A549 (cell line): ENCODE measurements at regions not wholly inside any gene's neighbourhood (a gene's known extent, or its start where the extent isn't known, plus 50 kb on each side); places are given as distances from the start of the nearest gene placed in this dataset.

Source experiments
- ATAC-seq, 2 experiments: fragments of 200-7000 bp in 1 of 2; fragments of >200 bp in 1 of 2; cut with Nextera tagmentation in 1 of 2; cut with Tn5 transposase in 1 of 2; 3 replicates each; pipeline versions ENCODE4 v1.8.0 to v1.9.1; 2018 to 2020; ENCODE audit warnings: mild to moderate bottlenecking in 1 of 2, moderate library complexity in 1 of 2
- CTCF ChIA-PET: fragments of 300-600 bp; sonication (Branson Sonifier 250); formaldehyde crosslinking; extraction: SDS; loops from one replicate; lab custom pipeline; 2021; ENCODE audit warnings: antibody characterized with exemption, inconsistent platforms; lab: Yijun Ruan, JAX
- POLR2A ChIA-PET: fragments of 350-600 bp; formaldehyde crosslinking; extraction: SDS; loops from one replicate; lab custom pipeline; 2021; ENCODE audit warnings: antibody characterized with exemption, inconsistent platforms; lab: Yijun Ruan, JAX
- DNase-seq, 2 experiments: peaks; one replicate each; pipeline versions ENCODE4 v3.0.0 to v3.0.0-alpha.2; 2011 to 2016; ENCODE audit warnings: low read depth in 1 of 2, low spot score in 1 of 2
- FAIRE-seq: peaks from 2 replicates; lab custom pipeline; 2011; peaks lifted over from hg19 to GRCh38; lab: Jason Lieb, UNC
- H3K27ac ChIP-seq, 2 experiments: fragments of >200 bp; sonication (Bioruptor Twin); formaldehyde crosslinking; 3 replicates each; pipeline ENCODE4 v1.5.1; 2016 to 2017
- H3K4me1 ChIP-seq: fragments of >200 bp; sonication (Bioruptor Twin); formaldehyde crosslinking; 3 replicates; pipeline ENCODE4 v1.6.1; 2016
- H3K4me2 ChIP-seq: fragments of >200 bp; sonication (Bioruptor Twin); formaldehyde crosslinking; 3 replicates; pipeline ENCODE4 v1.6.1; 2016
- H3K4me3 ChIP-seq: fragments of >200 bp; sonication (Bioruptor Twin); formaldehyde crosslinking; 3 replicates; pipeline ENCODE4 v1.5.1; 2016
- H3K9me3 ChIP-seq: fragments of >200 bp; sonication (Bioruptor Twin); formaldehyde crosslinking; 3 replicates; pipeline ENCODE4 v1.6.1; 2016
- BCL3 ChIP-seq: fragments of >200 bp; sonication (Bioruptor Twin); formaldehyde crosslinking; IDR thresholded peaks from 3 replicates; pipeline ENCODE4 v1.6.1; 2016
- CBX2 ChIP-seq: fragments of 200-600 bp; sonication (generic); IDR thresholded peaks from 2 replicates; pipeline ENCODE4 v1.6.1; 2016; ENCODE audit warnings: low read depth, mild to moderate bottlenecking, borderline replicate concordance
- CBX8 ChIP-seq: fragments of 200-600 bp; sonication (generic); IDR thresholded peaks from 2 replicates; pipeline ENCODE4 v1.6.1; 2016
- CEBPB ChIP-seq, 2 experiments: fragments of >200 bp in 1 of 2; sonication (Bioruptor Twin) in 1 of 2; formaldehyde crosslinking in 1 of 2; IDR thresholded peaks; 2 replicates each; pipeline ENCODE4 v1.6.1; 2012 to 2016
- CHD4 ChIP-seq: fragments of 200-600 bp; sonication (generic); IDR thresholded peaks from 2 replicates; pipeline ENCODE4 v1.6.1; 2016; ENCODE audit warnings: antibody characterized with exemption, mild to moderate bottlenecking, borderline replicate concordance
- EHMT2 ChIP-seq: fragments of 200-600 bp; sonication (generic); IDR thresholded peaks from 2 replicates; pipeline ENCODE4 v1.6.1; 2016; ENCODE audit warnings: antibody characterized with exemption, low read depth, mild to moderate bottlenecking, moderate library complexity
- FOSB ChIP-seq: fragments of 250-450 bp; sonication (Bioruptor Pico); IDR thresholded peaks from 2 replicates; pipeline ENCODE4 v1.5.0; 2020; ENCODE audit warnings: mild to moderate bottlenecking, moderate library complexity
- HES2 ChIP-seq: fragments of >200 bp; sonication (Bioruptor Twin); formaldehyde crosslinking; IDR thresholded peaks from 2 replicates; pipeline ENCODE4 v1.6.1; 2016
- HEYL ChIP-seq: fragments of 250-450 bp; sonication (Bioruptor Pico); IDR thresholded peaks from 2 replicates; pipeline ENCODE4 v1.8.0; 2021; ENCODE audit warnings: mild to moderate bottlenecking, moderate library complexity
- HOXA7 ChIP-seq: fragments of 250-450 bp; sonication (Bioruptor Pico); IDR thresholded peaks from 2 replicates; pipeline ENCODE4 v1.5.0; 2020; ENCODE audit warnings: mild to moderate bottlenecking, moderate library complexity
- JUN ChIP-seq, 2 experiments: fragments of >200 bp; sonication (Bioruptor Twin); formaldehyde crosslinking; IDR thresholded peaks; 2 replicates in 1 of 2; 3 replicates in 1 of 2; pipeline ENCODE4 v1.6.1; 2016 to 2017
- MAZ ChIP-seq: fragments of 150-350 bp; IDR thresholded peaks from 2 replicates; pipeline ENCODE4 v1.6.1; 2014; ENCODE audit warnings: antibody characterized with exemption, low read depth, low read length, borderline replicate concordance
- NFE2L2 ChIP-seq: fragments of 150-350 bp; conservative IDR thresholded peaks from 2 replicates; pipeline ENCODE4 v1.6.1; 2014; ENCODE audit warnings: low read length
- NR3C1 ChIP-seq: fragments of >200 bp; sonication (Bioruptor Twin); formaldehyde crosslinking; IDR thresholded peaks from 3 replicates; pipeline ENCODE4 v1.6.1; 2017
- PBX3 ChIP-seq: IDR thresholded peaks from 2 replicates; pipeline ENCODE4 v1.6.1; 2012
- PHF8 ChIP-seq: fragments of 200-600 bp; sonication (generic); IDR thresholded peaks from 2 replicates; pipeline ENCODE4 v1.6.1; 2016; ENCODE audit warnings: low read depth, mild to moderate bottlenecking, antibody characterized with exemption, moderate library complexity, borderline replicate concordance
- POLR2A ChIP-seq: IDR thresholded peaks from 2 replicates; pipeline ENCODE4 v1.6.1; 2012; ENCODE audit warnings: mild to moderate bottlenecking, low read length
- POLR2AphosphoS2 ChIP-seq: conservative IDR thresholded peaks from 2 replicates; pipeline ENCODE4 v1.6.1; 2012; ENCODE audit warnings: low read length, improper control_type of control experiment, inconsistent platforms
- RCOR1 ChIP-seq: fragments of 150-350 bp; IDR thresholded peaks from 2 replicates; pipeline ENCODE4 v1.6.1; 2014; ENCODE audit warnings: antibody characterized with exemption, low read length, low read depth
- RNF2 ChIP-seq: fragments of 200-600 bp; sonication (generic); IDR thresholded peaks from 2 replicates; pipeline ENCODE4 v1.6.1; 2016; ENCODE audit warnings: low read depth, mild to moderate bottlenecking, antibody characterized with exemption, moderate library complexity, borderline replicate concordance
- SMC3 ChIP-seq: fragments of >200 bp; sonication (Bioruptor Twin); formaldehyde crosslinking; IDR thresholded peaks from 3 replicates; pipeline ENCODE4 v1.6.1; 2018; ENCODE audit warnings: inconsistent platforms
- TFCP2L1 ChIP-seq: fragments of 250-450 bp; sonication (Bioruptor Pico); IDR thresholded peaks from 2 replicates; pipeline ENCODE4 v1.5.0; 2021; ENCODE audit warnings: mild to moderate bottlenecking
- TP53 ChIP-seq: fragments of 250-450 bp; sonication (Bioruptor Pico); IDR thresholded peaks from 2 replicates; pipeline ENCODE4 v1.5.0; 2021; ENCODE audit warnings: mild to moderate bottlenecking, moderate library complexity
- WGBS: methylation state at CpG from one replicate; pipeline ENCODE4 v1.1.6; 2017; ENCODE audit errors: missing lambda C conversion rate; 5-methylcytosine and 5-hydroxymethylcytosine counted together
- TF ChIP-seq, protein P1 (sequence below): fragments of 250-450 bp; sonication (Bioruptor Pico); IDR thresholded peaks from 2 replicates; pipeline ENCODE4 v1.5.0; 2020; ENCODE audit warnings: low read depth, mild to moderate bottlenecking, moderate library complexity
- TF ChIP-seq, protein P2 (sequence below): fragments of 200-600 bp; sonication (generic); IDR thresholded peaks from 2 replicates; pipeline ENCODE4 v1.6.1; 2016; ENCODE audit warnings: antibody characterized with exemption, mild to moderate bottlenecking, moderate library complexity
- TF ChIP-seq, protein P3 (sequence below): fragments of 450-650 bp; IDR thresholded peaks from 2 replicates; pipeline ENCODE4 v1.6.1; 2014; ENCODE audit warnings: antibody characterized with exemption

GRCh38 chr18:60111525-60111924 lies 211.7 kb downstream of the PMAIP1 start:
- no peaks in the 10 kb centered on the region for H3K4me1 ChIP-seq
- WGBS: 77% methylated on average over 2 of the region's 2 CpGs
- no peak overlapping the region for H3K27ac ChIP-seq
- H3K9me3 ChIP-seq: no peaks in the 10 kb centered on the region
- FAIRE-seq (no peak), DNase-seq (no peak), ATAC-seq (no peak)
- no peak overlapping the region for H3K4me2 ChIP-seq
- ChIA-PET POLR2A (no interaction called here), CTCF (interaction anchor here (0.6 kb wide), 1 partner anchor 73 kb away, joined by 3 read pairs; no protein-coding TSS in a partner anchor)
- no peak for TF ChIP-seq HES2
- no peak for TF ChIP-seq NFE2L2
- no peak for TF ChIP-seq EHMT2
- TF ChIP-seq HOXA7 (CRISPR knock-in tag): no peak
- no peak for TF ChIP-seq PBX3
- TF ChIP-seq PHF8: no peak
- no peak for TF ChIP-seq TFCP2L1
- TF ChIP-seq SMC3: no peak
- TF ChIP-seq, protein P1, sequence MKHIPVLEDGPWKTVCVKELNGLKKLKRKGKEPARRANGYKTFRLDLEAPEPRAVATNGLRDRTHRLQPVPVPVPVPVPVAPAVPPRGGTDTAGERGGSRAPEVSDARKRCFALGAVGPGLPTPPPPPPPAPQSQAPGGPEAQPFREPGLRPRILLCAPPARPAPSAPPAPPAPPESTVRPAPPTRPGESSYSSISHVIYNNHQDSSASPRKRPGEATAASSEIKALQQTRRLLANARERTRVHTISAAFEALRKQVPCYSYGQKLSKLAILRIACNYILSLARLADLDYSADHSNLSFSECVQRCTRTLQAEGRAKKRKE (CRISPR knock-in tag): no peak
- TF ChIP-seq TP53 (CRISPR knock-in tag): no peak
- TF ChIP-seq RCOR1: no peak
- TF ChIP-seq, protein P2, sequence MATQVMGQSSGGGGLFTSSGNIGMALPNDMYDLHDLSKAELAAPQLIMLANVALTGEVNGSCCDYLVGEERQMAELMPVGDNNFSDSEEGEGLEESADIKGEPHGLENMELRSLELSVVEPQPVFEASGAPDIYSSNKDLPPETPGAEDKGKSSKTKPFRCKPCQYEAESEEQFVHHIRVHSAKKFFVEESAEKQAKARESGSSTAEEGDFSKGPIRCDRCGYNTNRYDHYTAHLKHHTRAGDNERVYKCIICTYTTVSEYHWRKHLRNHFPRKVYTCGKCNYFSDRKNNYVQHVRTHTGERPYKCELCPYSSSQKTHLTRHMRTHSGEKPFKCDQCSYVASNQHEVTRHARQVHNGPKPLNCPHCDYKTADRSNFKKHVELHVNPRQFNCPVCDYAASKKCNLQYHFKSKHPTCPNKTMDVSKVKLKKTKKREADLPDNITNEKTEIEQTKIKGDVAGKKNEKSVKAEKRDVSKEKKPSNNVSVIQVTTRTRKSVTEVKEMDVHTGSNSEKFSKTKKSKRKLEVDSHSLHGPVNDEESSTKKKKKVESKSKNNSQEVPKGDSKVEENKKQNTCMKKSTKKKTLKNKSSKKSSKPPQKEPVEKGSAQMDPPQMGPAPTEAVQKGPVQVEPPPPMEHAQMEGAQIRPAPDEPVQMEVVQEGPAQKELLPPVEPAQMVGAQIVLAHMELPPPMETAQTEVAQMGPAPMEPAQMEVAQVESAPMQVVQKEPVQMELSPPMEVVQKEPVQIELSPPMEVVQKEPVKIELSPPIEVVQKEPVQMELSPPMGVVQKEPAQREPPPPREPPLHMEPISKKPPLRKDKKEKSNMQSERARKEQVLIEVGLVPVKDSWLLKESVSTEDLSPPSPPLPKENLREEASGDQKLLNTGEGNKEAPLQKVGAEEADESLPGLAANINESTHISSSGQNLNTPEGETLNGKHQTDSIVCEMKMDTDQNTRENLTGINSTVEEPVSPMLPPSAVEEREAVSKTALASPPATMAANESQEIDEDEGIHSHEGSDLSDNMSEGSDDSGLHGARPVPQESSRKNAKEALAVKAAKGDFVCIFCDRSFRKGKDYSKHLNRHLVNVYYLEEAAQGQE: no peak
- no peak for TF ChIP-seq HEYL (CRISPR knock-in tag)
- no peak for TF ChIP-seq CEBPB (IDR thresholded peaks at IDR 0.05)
- no peak for TF ChIP-seq CBX8
- no peak for TF ChIP-seq POLR2AphosphoS2
- no peak overlapping the region for H3K4me3 ChIP-seq

DNA sequence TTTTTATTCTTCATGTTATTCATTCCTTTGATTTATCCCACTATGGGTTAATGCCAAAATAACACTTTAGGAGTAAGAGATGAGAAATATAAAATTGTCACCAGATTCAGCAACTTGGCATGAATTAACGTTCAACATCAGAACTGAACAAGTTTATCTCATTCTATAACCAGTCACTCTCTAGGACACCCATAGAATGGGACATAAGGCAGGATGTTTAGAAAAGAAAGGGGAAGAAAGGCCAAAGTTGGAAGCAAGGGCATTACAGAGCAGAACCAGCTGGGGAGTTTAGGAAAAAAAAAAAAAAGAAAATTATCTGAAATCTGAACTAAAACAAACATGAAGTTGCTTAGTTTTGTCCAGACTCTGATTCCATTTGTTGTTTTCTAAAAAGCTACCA lies 211.0 kb downstream of the PMAIP1 start:
- 50% methylated on average over 1 of the region's 1 CpG for WGBS
- CTCF ChIA-PET: interaction anchor here (0.6 kb wide), 1 partner anchor 73 kb away, joined by 3 read pairs; no protein-coding TSS in a partner anchor
- TF ChIP-seq, protein P1 (CRISPR knock-in tag): no peak
- no peak for TF ChIP-seq RCOR1
- no peak for TF ChIP-seq CBX2
- TF ChIP-seq POLR2A: no peak
- no peak for TF ChIP-seq BCL3
- TF ChIP-seq MAZ: no peak
- TF ChIP-seq JUN (IDR thresholded peaks at IDR 0.05): no peak
- no peak for TF ChIP-seq POLR2AphosphoS2
- TF ChIP-seq, protein P3, sequence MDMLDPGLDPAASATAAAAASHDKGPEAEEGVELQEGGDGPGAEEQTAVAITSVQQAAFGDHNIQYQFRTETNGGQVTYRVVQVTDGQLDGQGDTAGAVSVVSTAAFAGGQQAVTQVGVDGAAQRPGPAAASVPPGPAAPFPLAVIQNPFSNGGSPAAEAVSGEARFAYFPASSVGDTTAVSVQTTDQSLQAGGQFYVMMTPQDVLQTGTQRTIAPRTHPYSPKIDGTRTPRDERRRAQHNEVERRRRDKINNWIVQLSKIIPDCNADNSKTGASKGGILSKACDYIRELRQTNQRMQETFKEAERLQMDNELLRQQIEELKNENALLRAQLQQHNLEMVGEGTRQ: no peak
- no peak for TF ChIP-seq FOSB (CRISPR knock-in tag)
- TF ChIP-seq, protein P2: no peak
- TF ChIP-seq CHD4: no peak
- TF ChIP-seq NR3C1: no peak
- no peak for TF ChIP-seq RNF2

More for the DNA sequence above, 211.0 kb downstream of the PMAIP1 start:
- no peak for ATAC-seq
- Histone ChIP-seq H3K4me1 (no peaks in the 10 kb centered on the region), H3K9me3 (no peaks in the 10 kb centered on the region), H3K27ac (no peak overlapping the region), H3K4me2 (no peak overlapping the region), H3K4me3 (no peak overlapping the region)
- no peak for DNase-seq
- POLR2A ChIA-PET: no interaction called here
- FAIRE-seq: no peak
